GM21619 (cell line): ENCODE measurements at regions not wholly inside any gene's neighbourhood (a gene's known extent, or its start where the extent isn't known, plus 50 kb on each side); places are given as distances from the start of the nearest gene placed in this dataset.
A peak's percentile ranks its signal among the peaks of the same experiment; 100 is the strongest.

ENCODE experiments used
- ATAC-seq: cut with Tn5 transposase; IDR thresholded peaks from one replicate; pipeline ENCODE4 v1.9.1; 2021; ENCODE audit not compliant: unreplicated experiment

DNA sequence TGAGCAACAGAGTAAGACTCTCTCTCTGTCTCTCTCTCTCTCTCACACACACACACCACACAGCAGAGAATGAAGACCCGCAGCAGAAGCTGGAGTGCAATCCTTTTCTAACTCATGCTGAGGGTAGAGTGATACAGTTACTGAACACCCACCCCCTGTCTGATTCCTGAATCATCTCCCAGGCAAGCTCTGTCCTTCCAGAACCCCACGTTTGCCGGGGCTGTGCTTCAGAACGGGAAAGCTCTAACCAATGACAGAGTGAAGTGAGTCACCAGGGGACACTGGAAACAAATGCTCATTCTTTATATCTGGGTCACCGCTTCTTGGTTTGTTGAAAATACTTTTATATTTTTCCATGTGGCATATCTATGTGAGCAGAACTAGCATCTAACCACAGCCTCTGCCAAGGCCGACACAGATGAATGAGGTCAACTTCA lies 553.7 kb upstream of the AMELY start:
- no peak for ATAC-seq

DNA sequence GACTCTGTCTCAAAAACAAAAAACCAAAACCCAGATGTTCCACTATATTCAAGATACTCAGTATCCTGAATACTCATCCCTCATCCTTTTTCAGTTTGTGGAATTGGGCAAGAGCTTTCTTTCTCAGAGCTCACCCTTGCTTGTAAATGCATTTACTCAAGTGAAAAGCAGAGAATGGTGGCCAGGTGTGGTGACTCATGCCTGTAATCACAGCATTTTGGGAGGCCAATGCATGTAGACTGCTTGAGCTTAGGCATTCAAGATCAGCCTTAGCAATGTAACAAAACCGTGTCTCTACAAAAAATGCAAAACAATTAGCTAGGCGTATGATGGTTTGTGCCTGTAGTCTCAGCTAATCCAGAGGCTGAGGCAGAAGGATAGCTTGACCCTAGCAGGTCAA lies 553.2 kb upstream of the AMELY start:
- ATAC-seq = no peak

DNA sequence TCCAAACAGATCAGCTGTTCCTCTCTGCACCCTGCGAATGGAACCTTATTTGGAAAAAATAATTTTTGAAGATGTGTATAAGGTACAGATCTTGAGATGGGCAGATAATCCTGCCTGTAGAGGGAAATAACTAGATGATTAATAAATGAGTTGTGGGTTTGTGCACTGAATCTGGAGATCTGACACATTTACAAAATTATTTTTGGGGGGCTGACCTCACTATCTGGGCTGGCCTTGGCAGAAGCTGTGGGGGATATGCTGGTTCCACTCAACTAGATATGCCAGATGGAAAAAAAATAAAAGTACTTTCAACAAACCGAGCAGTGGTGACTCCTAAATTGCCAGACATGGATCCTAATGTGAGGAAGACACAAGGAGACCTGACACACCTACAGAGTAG lies 552.2 kb upstream of the AMELY start:
- ATAC-seq = no peak

DNA sequence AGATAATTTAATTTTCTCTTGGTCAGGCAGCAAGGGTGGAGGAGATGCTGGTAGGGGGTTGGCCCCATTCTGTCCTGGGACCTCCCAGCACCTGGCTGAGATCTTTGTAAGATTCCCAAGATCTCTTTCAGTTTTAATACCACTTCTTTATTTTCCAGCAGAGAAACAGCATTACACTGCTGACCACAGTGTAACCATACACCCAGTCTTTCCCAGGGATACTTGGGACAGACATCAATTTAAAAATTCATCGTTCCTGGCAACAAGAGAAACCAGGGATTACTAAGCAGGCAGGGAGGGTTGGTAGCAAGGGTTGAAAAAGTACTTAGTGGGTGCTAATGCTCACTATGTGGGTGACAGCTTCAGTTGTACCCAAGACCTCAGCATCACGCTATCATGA lies 551.6 kb upstream of the AMELY start:
- no peak for ATAC-seq

DNA sequence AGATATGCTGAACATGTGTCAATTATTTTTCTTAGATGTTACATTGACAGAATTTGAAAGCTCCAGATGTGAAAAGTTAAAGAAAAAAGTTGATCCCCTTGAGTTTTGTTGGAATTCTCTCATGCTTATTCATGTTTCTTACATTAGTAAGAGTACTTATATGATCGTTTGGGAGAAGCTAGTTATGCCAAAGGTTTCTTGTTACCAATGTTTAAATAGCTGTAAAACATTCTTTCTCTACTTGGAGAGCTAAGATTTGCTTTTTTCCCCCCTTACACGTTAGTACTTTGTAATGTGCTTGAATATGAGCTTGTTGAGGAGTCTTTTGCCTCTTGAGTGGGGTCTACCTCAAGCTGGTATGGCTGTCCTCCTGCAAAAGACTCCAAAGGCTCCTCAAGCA lies 551.1 kb upstream of the AMELY start:
- ATAC-seq = no peak

DNA sequence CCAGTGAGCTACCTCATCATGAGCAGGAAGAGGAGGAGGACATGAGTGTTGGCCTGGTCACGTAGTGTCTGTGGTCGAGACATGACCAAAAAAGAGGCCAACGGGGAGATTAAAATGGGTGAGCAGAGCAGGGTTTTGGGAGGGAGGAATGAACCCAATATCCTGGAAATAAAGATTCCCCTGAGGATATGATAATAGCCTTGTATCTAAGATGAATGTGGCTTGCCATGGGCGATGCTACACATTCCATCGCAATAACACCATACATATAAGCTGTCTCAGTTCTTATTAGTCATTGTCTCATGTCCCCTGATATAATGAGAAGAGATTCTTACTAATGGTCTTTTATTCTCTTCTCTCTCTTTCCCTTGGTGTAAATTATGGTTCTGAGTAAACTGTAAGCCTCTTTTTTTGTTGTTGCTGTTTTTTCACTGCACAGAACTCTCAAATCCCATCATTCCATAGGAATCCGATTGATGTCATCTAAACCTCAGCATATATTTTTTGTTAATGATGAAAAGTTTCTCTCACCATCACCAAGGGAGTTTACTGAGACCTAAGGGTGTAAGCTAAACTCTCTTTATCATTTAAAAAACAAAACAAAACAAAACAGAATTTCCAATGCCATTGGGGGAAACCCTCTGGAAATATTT lies 550.4 kb upstream of the AMELY start:
- ATAC-seq = no peak

DNA sequence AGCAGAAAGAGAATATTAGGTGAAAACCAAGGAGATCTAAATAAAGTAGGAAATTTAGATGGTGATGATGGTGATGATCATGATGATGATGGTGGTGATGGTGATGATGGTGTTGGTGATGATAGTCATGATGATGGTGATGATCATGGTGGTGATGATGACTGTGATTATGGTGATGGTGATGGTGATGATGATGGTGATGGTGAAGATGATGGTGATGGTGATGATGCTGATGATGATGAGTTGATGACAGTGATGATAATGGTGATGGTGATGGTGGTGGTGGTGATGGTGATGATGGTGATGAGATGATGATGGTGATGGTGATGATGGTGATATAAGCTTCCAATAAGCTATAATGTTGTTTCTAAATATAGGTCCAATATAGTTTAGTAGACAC lies 548.2 kb upstream of the AMELY start:
- no peak for ATAC-seq

DNA sequence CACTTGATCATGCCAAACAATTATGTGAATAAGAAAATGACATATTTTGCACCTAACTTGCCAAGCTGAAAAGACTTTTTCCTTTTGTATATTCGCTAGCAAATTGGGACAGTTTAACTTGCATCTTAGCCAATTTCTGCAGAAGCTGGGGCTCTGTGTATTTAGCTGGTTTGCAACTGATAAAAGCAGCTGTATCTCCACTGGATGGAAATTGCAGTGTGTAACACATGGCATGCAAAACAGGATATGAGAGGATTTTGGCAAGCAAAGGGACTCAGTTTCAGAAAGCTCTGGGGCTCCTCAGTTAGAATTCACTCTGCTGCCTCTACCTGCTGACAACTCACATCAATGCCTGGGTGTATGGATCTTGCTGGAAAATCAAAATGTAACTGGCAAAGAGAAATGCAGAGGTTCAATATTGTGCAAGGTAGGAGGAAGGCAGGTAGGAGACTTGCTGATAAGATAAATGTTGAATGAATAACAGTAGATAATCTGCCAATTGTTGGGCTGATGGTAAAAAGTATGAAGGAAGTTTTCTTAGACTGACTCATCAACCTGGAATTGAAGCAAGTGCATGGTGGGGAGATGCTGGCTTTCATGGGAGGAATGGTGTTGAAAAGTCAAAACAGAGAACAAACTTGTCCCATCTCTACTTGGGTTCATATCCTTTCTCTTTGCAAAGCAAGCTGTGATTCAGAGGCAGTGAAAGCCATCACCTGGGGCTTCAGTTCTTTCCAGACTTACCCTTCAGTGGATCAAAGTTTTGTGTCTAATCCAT lies 546.9 kb upstream of the AMELY start:
- no peak for ATAC-seq

DNA sequence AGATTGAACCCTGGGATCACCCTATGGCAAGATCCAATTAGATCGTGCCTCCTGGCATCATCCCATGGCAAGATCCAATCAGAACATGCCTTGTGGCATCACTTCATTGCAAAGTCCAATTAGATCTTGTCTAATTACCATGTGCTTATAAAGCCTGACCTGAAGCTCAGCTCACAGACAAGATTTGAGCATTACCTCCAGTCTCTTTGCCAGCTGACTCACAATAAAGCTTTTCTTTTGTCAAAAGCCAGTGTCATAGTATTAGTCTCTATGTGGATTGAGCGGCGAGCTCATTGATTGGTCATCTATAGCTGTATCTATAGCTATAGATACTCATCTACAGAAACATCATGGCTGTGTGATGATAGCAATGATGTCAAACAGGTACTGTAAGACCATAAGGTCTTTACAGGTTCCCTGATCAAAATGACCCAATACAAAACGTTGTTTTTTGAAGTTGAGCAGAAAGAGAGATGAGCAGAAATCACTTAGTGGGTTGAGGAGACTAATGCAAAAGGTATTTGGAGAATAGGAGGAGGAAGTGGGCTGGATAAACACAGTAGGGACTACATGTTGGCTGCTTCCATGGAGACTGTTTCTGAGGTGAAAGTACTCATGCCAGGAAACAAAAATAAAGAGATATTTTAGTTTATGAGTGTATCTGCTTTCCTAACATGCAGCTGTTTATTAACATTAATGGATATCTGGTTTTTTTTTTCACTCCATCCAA lies 545.9 kb upstream of the AMELY start:
- ATAC-seq = no peak

DNA sequence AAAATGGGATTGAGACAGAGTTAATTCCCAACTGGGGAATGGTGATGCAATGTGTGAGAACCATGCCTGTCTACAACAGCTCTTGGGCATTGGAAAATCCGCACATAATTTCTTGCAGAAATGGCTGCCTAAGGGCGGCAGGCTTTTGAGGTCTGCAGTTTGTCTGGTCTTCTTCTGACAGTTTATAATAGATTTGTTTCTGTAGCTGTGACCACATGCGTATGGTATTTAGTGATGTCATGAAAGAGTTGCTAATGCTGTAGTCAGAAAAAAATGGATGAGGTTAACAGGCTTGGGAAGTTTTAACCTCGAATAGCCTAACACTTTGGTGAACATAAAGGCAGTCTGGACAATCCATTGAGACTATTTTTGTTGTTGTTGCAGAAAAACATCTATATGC lies 544.1 kb upstream of the AMELY start:
- no peak for ATAC-seq

DNA sequence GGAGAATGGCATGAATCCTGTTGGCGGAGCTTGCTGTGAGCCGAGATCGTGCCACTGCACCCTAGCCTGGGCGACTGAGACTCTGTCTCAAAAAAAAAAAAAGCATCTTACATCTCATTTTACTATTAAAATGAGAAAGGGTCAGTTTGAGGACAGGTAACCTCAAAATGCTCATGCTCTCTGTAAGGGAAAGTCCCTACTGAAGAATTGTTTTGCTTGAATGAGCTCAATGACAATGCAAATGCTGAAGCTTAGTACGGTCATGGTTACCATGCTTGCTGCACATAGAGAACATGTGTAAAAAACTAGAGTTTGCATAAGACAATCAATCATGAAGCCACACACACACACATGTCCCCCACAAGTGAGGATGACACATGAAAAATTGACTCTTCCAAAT lies 541.8 kb upstream of the AMELY start:
- peak; percentile 73 for ATAC-seq

DNA sequence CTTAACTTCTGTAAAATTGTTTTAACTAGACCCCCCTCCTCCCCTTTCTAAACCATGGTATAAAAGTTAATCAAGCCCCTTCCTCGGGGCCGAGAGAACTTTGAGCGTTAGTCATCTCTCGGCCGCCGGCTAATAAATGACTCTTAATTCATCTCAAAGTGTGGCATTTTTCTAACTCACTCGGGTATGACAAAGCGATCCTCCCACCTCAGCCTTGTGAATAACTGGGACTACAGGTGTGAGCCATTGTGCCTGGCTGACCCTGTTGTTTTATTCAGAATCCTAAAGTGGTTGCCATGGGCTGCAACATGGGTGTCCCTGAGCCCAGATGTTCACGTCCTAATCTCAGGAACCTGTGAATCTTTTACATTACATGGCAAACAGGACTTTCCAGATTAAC lies 540.7 kb upstream of the AMELY start:
- no peak for ATAC-seq

DNA sequence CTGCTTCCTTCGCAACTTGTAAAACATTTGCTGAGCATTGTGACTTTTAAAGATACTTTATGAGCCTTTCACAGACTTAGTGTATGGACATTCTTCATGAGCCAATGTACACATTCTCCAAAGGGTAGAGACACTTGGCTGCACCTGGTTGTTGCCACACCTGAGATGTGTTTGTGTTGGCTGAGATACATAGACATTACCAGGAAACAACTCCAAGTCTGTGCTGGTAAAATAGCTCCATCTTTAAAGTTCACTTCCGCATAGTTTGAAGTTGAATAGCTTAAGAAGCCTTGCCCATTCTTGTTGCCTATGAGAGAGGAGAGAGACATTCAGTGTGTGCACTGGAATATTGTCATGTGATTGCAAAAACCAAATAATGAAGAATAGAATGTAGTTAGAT lies 538.3 kb upstream of the AMELY start:
- ATAC-seq = no peak

DNA sequence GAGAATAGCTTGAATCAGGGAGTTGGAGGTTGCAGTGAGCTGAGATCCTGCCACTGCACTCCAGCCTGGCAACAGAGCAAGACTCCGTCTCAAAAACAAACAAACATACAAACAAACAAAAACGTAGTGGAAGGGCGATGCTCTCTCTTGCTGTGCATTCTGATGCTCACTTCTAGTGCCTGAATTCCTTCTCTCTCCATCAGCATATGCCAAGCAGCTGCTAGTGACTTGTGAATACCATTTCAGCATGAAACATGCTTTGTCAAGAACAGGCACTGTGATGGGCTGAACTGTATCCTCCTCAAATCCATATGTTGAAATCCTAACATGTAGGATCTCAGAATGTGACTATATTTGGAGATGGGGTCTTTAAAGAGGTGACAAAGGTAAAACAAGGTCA lies 537.1 kb upstream of the AMELY start:
- ATAC-seq = no peak

DNA sequence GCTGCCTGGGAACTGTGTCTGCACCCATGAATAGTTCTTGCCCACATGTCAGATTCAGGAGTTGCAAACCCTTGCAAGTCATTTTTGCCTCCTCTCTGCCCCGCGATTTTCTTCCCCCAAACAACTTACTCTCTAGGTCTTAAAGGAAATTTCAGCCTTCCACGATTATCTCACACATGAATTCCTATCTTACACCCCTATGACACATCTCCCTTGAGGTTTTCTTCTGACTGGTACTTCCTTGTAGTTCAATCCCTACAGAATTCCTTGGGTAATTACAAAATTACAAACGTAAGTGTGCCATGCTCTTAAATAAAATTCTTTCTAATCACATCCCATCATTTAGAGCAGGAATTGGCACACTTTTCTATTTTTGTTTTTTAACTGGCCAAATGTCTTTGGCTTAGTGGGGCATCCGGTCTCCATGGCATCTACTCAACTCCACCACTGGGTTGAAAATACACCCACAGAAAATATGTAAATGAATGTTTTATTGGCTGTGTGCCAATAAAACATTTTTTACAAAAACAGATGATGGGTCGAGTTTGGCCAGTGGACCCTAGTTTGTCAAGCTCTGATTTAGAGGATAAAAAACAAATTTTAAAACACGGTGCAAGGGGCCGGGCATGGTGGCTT lies 536.4 kb upstream of the AMELY start:
- no peak for ATAC-seq

DNA sequence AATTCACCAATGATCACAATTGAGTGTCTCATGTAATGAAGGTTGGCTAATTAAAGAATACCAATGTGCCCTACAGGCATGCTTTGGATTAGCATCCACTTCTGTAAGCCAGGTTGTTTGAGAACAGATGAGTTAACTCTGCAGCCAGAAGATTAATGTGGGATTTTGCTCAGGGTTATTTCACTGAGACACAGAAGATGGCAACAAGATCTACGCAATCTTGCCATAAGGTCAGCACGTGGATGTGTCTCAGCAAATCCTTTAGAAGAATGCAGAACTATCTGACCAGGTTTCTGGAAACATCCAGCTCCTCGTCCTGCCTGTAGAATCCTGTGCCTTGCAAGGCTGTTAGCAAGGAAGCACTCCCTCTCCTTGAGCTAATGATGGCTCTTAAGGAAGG lies 532.6 kb upstream of the AMELY start:
- no peak for ATAC-seq

DNA sequence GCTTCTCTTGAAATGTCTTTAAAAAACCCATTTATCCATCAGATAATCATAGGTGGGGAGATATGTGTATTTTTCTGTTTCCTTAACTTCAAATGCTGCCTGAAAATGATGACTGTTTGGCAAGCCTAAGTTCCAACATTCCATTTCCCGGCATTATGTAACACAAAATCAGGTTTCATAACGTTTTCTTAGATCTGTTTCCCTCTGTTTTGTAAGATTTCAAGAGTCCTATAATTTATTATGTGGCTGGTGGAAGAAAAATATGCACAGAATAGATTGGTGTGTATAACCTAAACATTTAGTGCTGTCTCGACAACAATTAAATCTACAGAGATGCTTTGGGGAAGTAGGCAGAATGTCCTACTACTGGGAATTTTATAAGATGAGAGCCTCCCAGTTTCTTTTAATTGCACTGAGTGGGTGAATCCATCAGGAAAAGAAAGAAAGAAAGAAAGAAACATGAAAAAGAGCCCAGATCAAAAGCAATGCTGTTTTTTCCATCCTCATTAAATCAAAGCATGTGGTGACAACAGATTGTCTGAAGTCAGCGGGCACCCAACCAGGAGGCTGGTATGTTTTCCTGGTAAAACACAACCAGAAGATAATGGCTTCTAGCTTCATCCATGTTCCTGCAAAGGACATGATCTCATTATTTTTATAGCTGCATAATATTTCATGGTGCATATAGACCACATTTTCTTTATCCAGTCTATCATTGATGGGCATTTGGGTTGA lies 529.4 kb upstream of the AMELY start:
- ATAC-seq = no peak

DNA sequence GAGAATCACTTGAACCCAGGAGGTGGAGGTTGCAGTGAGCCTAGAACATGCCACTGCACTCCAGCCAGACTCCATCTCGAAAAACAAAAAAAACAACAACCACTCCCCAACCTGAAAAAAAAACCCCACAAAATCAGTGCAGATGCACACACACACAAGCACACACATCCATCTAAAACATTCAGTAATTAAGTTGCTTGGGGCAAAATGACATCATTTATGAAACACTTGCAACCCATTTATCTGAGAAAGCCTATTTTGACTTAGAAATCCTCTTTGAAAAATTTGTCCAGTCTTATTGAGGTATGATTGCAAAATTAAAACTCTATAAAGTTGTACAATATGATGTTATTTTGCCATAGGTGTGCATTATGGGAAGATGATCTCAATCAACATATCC lies 525.5 kb upstream of the AMELY start:
- no peak for ATAC-seq

DNA sequence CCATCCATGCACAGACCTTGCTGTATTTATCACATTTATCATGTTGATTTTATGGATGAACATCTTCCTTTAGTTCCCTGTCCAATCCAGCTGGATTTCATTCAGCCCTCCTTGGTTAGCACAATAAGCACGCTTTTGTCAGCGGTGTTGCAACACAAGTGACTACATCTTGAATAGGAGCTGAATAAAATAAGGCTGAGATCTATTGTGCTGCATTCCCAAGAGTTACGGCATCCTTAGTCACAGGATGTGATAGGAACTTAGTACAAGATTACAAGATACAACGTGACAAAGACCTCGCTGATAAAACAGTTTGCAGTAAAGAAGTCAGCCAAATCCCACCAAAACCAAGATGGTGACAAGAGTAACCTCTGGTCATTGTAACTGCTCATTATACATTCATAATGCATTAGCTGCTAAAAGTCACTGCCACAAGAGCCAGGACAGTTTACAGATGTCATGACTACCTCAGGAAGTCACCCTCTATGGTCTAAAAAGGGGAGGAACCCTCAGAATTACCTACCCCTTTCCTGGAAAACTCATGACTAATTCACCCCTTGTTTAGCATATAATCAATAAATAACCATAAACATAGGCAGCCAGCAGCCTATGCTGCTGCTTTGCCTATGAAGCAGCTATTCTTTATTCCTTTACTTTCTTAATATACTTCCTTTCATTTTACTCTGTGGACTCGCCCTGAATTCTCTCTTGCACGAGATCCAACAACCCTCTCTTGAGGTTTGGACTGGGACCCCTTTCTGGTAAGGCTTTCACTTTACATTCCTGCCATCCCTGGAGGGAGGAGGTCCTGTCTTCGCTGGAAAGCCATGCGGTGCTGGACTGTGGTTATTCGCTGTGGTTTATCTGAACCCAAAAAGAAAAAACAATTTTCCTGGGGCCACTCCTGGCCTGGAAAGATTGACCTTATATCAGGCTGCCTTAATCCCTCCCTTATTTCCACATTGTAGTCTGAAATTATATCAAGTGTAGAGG lies 522.6 kb upstream of the AMELY start:
- ATAC-seq = no peak

DNA sequence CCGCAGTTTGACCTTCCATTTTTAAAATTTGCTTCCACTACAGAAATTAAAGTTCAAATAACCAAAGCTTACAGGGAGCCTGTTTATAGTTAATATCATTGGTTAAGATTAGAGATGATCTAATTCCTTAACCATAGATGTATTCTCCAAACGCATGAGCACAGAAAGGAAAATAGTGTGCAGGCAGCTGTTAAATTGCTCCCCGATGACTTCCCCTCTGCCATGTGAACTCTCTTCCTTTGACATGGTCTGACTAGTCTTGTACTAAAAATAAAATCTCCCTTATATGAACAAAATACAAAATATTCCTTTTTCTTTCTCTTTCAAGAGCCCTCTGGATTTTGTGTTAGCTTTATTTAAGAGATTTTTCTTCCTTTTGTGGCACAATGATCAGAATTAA lies 507.6 kb upstream of the AMELY start:
- ATAC-seq = no peak
